Sigmoid colon (tissue), 4 donors: ENCODE measurements at regions not wholly inside any gene's neighbourhood (a gene's known extent, or its start where the extent isn't known, plus 50 kb on each side); places are given as distances from the start of the nearest gene placed in this dataset.

Experiments used
- CTCF ChIP-seq, 4 experiments: fragments of 450-650 bp in 3 of 4; fragments of 200-600 bp in 1 of 4; IDR thresholded peaks; one replicate each; pipeline ENCODE4 v1.5.1; 2016 to 2019; ENCODE audit warnings: antibody characterized with exemption in 4 of 4, mild to moderate bottlenecking in 3 of 4, moderate library complexity in 2 of 4
- POLR2A ChIP-seq, 2 donors: fragments of 450-650 bp; IDR thresholded peaks; one replicate each; pipeline ENCODE4 v1.6.1; 2016; ENCODE audit warnings: antibody characterized with exemption in 2 of 2, mild to moderate bottlenecking in 2 of 2, moderate library complexity in 2 of 2
- POLR2AphosphoS5 ChIP-seq, 4 donors: sonication (generic); formaldehyde crosslinking; IDR thresholded peaks; one replicate each; pipeline ENCODE4 v1.6.1; 2017; ENCODE audit warnings: antibody characterized with exemption in 4 of 4

- TF ChIP-seq CTCF (IDR thresholded peaks at IDR 0.05) = no peak
- no peak for TF ChIP-seq POLR2A (IDR thresholded peaks at IDR 0.05)
- TF ChIP-seq POLR2AphosphoS5 (IDR thresholded peaks at IDR 0.05) = no peak
Observed at GRCh38 chr10:16227674-16228073, 209.1 kb upstream of the PTER start.
